CD4-positive, alpha-beta T cell treated with Interleukin-6 at 100 ng/mL for 8 hours (primary cell): ENCODE measurements at regions not wholly inside any gene's neighbourhood (a gene's known extent, or its start where the extent isn't known, plus 50 kb on each side); places are given as distances from the start of the nearest gene placed in this dataset.

Source experiments
- DNase-seq: peaks from one replicate; pipeline ENCODE4 v3.0.0-alpha.2; 2020; ENCODE audit warnings: mixed read lengths, low spot score

DNA sequence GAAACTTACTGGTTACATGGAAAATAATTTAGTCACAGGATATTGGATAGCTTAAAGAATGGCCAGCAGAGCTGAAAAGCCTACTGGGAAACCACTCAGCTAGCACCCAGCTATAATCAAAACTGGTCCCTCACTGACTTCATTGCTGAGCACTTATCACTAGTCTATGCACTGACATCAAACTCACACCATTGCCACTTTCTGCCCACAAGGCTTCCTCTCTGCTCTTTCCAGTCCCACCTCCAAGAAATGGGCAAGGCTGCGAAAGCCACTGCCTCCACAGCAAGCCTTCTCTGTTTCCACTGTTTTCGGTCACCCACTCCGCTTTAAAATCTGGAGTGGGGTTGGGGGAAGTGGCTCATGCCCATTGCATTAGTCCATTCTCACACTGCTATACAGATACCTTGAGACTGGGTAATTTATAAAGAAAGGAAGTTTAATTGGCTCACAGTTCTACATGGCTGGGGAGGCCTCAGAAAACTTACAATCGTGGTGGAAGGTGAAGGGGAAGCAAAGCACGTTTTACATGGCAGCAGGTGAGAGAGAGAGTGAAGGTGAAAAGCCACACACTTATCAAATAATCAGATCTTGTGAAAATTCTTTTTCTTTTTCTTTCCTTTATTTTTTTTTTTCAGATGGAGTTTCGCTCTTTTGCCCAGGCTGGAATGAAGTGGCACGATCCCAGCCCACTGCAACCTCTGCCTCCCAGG lies 77.0 kb upstream of the CERS6 start:
- no peak for DNase-seq

DNA sequence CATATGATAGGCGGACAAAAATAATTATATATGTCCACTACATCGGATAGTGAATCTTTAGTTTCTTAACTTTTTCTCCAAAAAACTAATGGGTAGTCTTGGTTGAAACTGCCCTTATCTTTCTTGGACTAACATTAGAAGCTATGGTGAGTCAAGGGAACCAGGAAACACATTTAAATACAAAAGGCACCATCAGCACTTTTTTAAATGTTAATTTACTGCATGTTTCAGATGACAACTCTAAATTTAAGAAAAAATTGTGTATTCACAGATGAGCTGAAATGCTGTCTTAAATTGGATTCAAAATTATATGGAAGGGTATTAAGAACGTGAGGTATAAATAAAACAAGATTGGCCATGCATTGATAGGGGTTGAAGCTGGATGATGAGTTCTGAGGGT lies 75.6 kb upstream of the CERS6 start:
- DNase-seq, result no peak

DNA sequence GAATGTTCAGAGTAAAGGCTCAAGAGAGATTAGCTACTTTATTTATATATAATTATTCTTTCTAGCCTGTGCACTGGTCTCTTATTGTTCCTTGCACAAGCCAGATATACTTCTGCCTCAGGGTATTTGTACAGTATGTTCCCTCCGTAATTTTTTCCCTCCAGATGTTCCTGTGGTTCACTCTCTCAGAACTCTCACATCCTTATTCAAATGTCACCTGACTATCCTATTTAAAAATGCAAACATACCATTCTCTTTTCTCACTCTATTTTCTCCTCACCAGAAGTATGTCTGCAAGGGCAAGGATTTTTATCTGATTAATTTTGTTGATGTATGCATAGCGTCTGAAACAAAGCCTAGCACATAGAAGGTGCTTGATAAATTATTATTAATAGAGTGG lies 64.0 kb upstream of the CERS6 start:
- DNase-seq, result no peak

DNA sequence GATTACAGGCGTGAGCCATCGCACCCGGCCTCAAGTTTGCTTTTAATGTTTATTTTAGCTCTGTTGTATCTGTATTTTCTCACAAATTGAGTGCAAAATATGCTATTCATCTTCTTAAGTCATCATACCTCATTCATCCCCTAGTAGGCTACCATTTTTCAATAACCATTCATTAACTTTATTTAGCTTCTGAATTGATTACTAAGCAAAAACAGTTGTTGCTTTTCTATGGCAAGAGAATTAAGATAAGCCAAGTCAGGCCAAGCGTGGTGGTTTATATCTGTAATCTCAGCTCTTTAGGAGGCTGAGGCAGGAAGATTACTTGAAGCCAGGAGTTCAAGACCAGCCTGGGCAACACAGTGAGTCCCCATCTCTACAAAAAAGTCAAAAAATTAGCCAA lies 63.3 kb upstream of the CERS6 start:
- DNase-seq, result no peak

DNA sequence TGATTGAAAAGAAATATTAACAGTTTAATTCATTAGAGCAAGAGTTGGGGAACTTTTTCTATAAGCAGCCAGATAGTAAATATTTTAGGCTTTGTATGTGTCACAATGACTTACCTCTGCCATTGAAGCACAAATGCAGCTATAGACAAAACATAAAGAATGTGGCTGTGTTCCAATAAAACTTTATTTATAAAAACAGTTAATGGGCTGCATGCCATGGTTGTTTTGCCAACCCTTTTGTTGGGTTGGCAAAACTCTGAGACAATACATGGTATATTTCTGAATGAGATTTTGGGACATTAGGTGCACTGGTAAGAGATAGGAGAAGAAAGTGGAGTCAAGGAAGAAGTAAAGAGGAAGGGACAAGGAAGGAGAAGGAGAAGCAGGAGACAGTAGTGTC lies 61.8 kb upstream of the CERS6 start:
- no peak for DNase-seq

DNA sequence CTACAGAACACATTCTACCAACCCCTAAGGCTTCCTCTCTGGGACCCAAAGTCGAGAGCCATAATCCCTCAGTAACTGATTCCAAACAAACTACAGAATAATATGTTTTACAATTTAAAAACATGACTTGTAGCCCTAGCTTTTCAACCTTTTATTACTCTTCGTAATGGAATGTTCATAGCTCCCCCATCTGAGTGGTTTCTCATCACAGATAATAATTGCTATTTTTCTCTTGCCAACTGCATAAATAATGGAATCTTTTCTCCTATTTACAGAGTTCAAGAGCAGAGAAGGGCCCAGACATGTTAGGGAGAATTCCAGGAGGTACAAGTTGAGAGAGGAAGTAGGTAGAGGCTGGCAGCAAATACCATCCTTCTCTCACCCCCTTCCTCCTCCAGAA lies 59.9 kb upstream of the CERS6 start:
- no peak for DNase-seq

DNA sequence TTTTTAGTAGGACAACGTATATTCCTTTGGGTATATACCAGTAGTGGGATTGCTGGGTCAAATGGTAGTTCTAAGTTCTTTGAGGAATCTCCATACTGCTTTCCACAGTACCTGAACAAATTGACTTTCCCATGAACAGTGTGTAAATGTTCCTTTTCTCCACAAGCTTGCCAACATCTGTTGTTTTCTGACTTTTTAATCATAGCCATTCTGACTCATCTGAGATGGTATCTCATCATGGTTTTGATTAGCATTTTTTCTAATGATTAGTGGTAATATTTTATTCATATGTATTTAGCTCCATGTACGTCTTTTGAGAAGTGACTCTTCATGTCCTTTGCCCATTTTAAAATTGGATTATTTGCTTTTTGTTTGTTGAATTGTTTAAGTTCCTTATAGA lies 58.4 kb upstream of the CERS6 start:
- DNase-seq, result no peak

DNA sequence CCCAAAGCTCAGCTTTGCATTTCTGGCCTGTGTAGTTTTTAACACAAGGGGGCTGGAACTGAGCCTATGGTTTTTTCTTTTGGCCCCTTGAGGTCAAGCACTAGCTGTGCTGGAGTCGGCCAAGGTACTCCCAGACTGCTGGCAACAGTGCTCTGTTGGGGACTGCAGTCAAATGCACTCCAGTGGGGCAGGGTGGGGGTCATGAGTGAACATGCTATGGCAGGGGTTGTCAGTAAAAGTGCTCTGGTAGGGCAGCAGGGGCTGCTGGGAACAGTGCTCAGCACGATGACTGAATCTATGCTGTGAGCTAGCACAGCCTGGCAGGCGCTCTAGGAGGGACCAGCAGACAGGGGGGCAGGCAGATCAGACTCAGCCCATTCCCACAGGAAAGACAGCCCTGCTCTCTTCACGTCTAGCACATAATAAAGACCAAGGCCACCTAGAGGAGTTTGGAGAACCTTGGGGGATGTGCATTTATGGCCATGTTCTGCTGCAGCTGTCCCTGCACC lies 55.0 kb upstream of the CERS6 start:
- DNase-seq, result no peak

DNA sequence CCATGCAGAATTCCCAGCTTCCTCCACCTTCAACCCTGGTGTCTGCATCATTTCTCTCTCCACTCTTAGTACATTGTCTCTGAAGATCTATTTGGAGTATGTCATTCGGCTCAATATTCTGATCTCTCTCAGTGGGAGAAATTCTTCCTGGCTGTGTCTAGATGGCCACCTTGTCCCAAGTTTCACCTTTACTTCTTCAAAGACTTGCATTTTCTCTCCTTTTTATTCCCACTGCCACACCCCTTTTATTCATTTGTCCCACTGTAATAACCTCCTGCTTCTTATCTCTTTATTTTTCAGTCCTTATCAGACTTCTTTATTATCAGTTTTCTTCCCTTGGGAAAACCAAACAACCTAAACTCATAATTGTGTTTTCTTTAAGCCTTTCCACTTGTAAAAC lies 54.3 kb upstream of the CERS6 start:
- no peak for DNase-seq

DNA sequence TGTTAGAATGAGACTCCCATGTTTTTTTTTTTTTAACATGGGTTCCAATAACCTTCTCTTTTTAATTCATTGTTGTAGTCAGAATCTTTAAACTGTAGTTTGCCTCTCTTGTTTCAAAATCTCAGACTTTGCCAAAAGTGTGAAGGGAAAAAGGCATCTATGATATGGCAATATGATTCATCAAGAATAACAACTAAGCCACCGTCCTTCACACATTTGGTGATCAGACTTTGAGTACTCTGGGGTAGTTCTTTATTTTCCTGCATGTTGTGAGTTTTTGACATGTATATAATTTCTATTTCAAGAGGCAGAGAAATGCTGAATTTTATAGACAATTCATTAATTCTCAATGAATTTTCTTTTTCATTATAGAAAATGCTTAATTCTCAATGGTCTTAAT lies 53.5 kb upstream of the CERS6 start:
- no peak for DNase-seq

DNA sequence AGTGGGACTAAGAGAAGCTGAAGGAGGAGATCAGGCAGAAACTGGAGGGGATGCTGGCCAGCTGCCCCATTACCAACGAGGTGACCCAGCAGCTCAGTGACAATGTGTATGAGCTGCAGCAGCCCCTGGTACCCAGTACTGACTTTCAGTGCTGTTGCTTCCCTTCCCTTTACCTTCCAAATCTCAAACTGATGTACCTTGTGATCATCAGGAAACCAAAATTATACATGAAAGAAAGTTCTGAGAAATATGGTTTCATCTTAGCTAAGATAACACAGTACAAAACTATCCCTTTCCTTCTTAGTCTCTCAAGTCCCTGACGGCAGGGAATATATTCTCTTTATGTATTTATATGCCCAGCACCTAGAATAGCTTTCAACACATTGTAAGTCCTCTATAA lies 52.3 kb upstream of the CERS6 start:
- no peak for DNase-seq

DNA sequence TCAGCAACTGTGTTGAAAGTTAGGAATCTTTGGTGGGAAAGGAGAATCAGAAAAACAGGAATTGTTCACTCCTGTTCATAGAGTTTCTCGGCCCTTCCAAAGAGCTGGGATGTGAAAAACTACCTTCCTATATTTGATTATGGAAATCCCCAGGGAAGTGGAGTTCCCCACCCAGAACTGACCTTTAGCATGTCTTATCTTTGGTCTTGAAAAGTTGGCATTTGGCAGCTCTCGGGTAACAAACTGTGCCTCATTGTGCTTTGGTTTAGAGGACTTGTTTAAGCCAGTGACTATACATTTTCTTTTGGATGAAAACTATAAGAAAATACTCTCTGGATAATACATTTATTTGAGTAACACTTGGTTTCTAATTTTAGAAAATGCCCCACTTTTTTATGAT lies 51.3 kb upstream of the CERS6 start:
- no peak for DNase-seq
